Neural progenitor cell (in vitro differentiated cells): ENCODE measurements at regions not wholly inside any gene's neighbourhood (a gene's known extent, or its start where the extent isn't known, plus 50 kb on each side); places are given as distances from the start of the nearest gene placed in this dataset.

Source experiments
- CTCF ChIP-seq: fragments of 200-600 bp; sonication (generic); IDR thresholded peaks from 2 replicates; pipeline ENCODE4 v1.5.1; 2017; ENCODE audit warnings: antibody characterized with exemption, mild to moderate bottlenecking
- EZH2 ChIP-seq: fragments of 200-600 bp; sonication (generic); IDR thresholded peaks from 2 replicates; pipeline ENCODE4 v1.6.1; 2017; ENCODE audit warnings: antibody characterized with exemption, mild to moderate bottlenecking, moderate library complexity
- EZH2phosphoT487 ChIP-seq: fragments of 200-600 bp; sonication (generic); IDR thresholded peaks from 2 replicates; pipeline ENCODE4 v1.6.1; 2017; ENCODE audit warnings: antibody characterized with exemption

- no peak for TF ChIP-seq CTCF
- TF ChIP-seq EZH2 = no peak
- TF ChIP-seq EZH2phosphoT487 = no peak
Observed at GRCh38 chr20:6212903-6213302, 90.1 kb upstream of the FERMT1 start.
